ENCODE measurements at regions not wholly inside any gene's neighbourhood (a gene's known extent, or its start where the extent isn't known, plus 50 kb on each side); places are given as distances from the start of the nearest gene placed in this dataset.

GRCh38 chr7:114110666-114111065 lies 191.9 kb upstream of the PPP1R3A start:
- no peak for DNase-seq
- intact Hi-C loops (cut with DNase I), result no loop called here
- no peak overlapping the region for H3K27ac ChIP-seq
- H3K4me3 ChIP-seq, result no peak overlapping the region
- no peak for ATAC-seq
- TF ChIP-seq, protein P1, sequence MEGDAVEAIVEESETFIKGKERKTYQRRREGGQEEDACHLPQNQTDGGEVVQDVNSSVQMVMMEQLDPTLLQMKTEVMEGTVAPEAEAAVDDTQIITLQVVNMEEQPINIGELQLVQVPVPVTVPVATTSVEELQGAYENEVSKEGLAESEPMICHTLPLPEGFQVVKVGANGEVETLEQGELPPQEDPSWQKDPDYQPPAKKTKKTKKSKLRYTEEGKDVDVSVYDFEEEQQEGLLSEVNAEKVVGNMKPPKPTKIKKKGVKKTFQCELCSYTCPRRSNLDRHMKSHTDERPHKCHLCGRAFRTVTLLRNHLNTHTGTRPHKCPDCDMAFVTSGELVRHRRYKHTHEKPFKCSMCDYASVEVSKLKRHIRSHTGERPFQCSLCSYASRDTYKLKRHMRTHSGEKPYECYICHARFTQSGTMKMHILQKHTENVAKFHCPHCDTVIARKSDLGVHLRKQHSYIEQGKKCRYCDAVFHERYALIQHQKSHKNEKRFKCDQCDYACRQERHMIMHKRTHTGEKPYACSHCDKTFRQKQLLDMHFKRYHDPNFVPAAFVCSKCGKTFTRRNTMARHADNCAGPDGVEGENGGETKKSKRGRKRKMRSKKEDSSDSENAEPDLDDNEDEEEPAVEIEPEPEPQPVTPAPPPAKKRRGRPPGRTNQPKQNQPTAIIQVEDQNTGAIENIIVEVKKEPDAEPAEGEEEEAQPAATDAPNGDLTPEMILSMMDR (IDR thresholded peaks at IDR 0.05), result no peak
- H3K27me3 ChIP-seq (ENCODE audit: low read depth), result no peaks in the 10 kb centered on the region
- H3K9me3 ChIP-seq, result no peaks in the 10 kb centered on the region
- no peaks in the 10 kb centered on the region for H3K36me3 ChIP-seq
- no peaks in the 10 kb centered on the region for H3K4me1 ChIP-seq

GRCh38 chr7:114109721-114110120 lies 190.9 kb upstream of the PPP1R3A start:
- no peaks in the 10 kb centered on the region for H3K9me3 ChIP-seq
- H3K4me3 ChIP-seq, result no peak overlapping the region
- DNase-seq, result no peak
- TF ChIP-seq, protein P1 (IDR thresholded peaks at IDR 0.05), result no peak
- no peak for ATAC-seq
- no peak overlapping the region for H3K27ac ChIP-seq
- H3K27me3 ChIP-seq (ENCODE audit: low read depth), result no peaks in the 10 kb centered on the region
- H3K4me1 ChIP-seq, result no peaks in the 10 kb centered on the region
- no peaks in the 10 kb centered on the region for H3K36me3 ChIP-seq
- intact Hi-C loops (cut with DNase I), result no loop called here

DNA sequence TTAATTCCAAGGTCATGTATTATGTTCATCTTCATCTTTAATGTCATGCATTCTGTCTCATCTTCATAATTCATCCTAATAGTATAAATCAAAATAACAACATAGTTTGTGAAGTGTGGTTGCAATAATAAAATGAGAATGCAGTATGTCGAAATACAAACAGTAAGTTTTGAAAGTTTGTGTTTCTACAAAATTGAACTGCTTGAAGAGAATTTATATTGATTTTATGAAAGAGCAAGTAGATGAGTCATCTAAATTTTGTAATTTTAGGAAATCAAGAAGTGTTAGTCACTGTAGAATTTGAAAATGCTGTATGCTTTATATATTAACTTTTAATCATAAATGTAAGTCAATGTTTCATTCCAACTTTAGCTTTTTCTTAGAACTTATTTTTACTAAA lies 190.5 kb upstream of the PPP1R3A start:
- Histone ChIP-seq H3K36me3 (no peaks in the 10 kb centered on the region), H3K4me3 (no peak overlapping the region), H3K9me3 (no peaks in the 10 kb centered on the region), H3K4me1 (no peaks in the 10 kb centered on the region), H3K27ac (no peak overlapping the region), H3K27me3 (ENCODE audit: low read depth) (no peaks in the 10 kb centered on the region)
- TF ChIP-seq, protein P1 (IDR thresholded peaks at IDR 0.05), result no peak
- intact Hi-C loops (cut with DNase I), result no loop called here
- ATAC-seq (no peak), DNase-seq (no peak)

- TF ChIP-seq, protein P1 (IDR thresholded peaks at IDR 0.05), result no peak
- DNase-seq (no peak), ATAC-seq (no peak)
- intact Hi-C loops (cut with DNase I), result no loop called here
- Histone ChIP-seq H3K27ac (no peak overlapping the region), H3K36me3 (no peaks in the 10 kb centered on the region), H3K9me3 (no peaks in the 10 kb centered on the region), H3K4me3 (no peak overlapping the region), H3K27me3 (ENCODE audit: low read depth) (no peaks in the 10 kb centered on the region), H3K4me1 (no peaks in the 10 kb centered on the region)
These were observed 189.7 kb upstream of the PPP1R3A start for GRCh38 chr7:114108510-114108909.

DNA sequence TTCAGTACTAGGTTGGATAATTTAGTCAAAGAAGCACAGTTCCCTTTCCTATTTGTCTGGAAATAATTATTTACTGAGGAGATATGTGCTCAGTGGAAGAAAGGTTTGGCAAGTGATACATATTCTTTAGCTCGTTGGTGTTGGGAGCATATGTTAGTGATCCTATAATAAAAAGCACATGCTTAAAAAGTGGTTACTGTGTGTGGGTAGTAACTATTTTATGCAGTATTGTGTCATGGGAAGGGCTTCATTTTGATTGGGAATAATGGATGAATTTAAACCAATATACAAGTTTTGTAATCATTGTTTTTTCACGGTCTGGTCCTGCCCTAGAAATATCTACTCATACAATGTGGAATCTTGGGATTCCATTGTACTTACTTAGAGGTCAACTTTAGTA lies 188.7 kb upstream of the PPP1R3A start:
- intact Hi-C loops (cut with DNase I), result no loop called here
- Histone ChIP-seq H3K36me3 (no peaks in the 10 kb centered on the region), H3K4me1 (no peaks in the 10 kb centered on the region), H3K27ac (no peak overlapping the region), H3K9me3 (no peaks in the 10 kb centered on the region), H3K27me3 (ENCODE audit: low read depth) (no peaks in the 10 kb centered on the region), H3K4me3 (no peak overlapping the region)
- DNase-seq, result no peak
- ATAC-seq, result no peak
- TF ChIP-seq, protein P1 (IDR thresholded peaks at IDR 0.05), result no peak

DNA sequence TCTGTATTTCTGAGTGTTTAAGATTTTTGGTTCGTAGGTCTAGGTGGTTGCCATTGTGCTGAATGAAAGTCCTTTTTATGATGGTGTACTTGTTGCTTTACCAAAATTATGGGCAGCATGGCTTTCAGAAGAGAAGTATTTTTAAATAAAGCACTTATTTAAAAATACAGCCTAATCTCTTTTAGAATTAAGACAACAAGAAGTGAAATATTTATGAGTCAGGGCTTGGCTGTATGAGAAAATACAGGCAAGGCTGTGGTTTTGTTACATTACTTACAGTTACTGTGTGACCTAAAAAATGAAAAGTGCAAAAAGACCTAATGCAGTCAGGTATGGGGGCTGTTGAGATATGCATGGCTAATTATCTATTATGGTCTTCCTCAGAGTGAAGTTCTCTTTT lies 185.2 kb upstream of the PPP1R3A start:
- Histone ChIP-seq H3K36me3 (no peaks in the 10 kb centered on the region), H3K27me3 (ENCODE audit: low read depth) (no peaks in the 10 kb centered on the region), H3K4me3 (no peak overlapping the region), H3K4me1 (no peaks in the 10 kb centered on the region), H3K27ac (no peak overlapping the region), H3K9me3 (no peaks in the 10 kb centered on the region)
- intact Hi-C loops (cut with DNase I), result no loop called here
- ATAC-seq, result no peak
- TF ChIP-seq, protein P1 (IDR thresholded peaks at IDR 0.05), result no peak
- DNase-seq, result no peak

Data from lower lobe of right lung (tissue), 2 donors.